HCT116 (cell line): ENCODE measurements at regions not wholly inside any gene's neighbourhood (a gene's known extent, or its start where the extent isn't known, plus 50 kb on each side); places are given as distances from the start of the nearest gene placed in this dataset.
"Not testable (repeated sequence)": the region's sequence is repeated elsewhere in the genome, so short reads cannot be mapped to it uniquely, and the experiment has no call there.

Source experiments
- ATAC-seq: fragments of 200-7000 bp; cut with Tn5 transposase; 2 replicates; pipeline ENCODE4 v1.9.1; 2020; ENCODE audit warnings: mild to moderate bottlenecking, moderate library complexity
- BruUV-seq: library from RNA; stranded (reverse); fragments of 400-500 nt; replicated peaks from 2 replicates; lab custom pipeline; 2021; lab: Mats Ljungman, UMichigan
- CTCF ChIA-PET: fragments of 300-600 bp; sonication (Branson Sonifier 250); formaldehyde crosslinking; loops from one replicate; lab custom pipeline; 2021; ENCODE audit warnings: antibody characterized with exemption; lab: Charles Lee
- POLR2A ChIA-PET: fragments of 300-600, 350-600 bp; sonication (Branson Sonifier 250); formaldehyde crosslinking; loops from one replicate; lab custom pipeline; 2021; ENCODE audit warnings: antibody characterized with exemption; lab: Charles Lee
- RAD21 ChIA-PET, 2 experiments: fragments of 300-600 bp; sonication (Branson Sonifier 250); formaldehyde crosslinking; loops; one replicate each; lab custom pipeline; 2023; ENCODE audit warnings: low total read pairs in 2 of 2; ENCODE audit not compliant: uncharacterized antibody in 2 of 2, unreplicated experiment in 2 of 2, low non-redundant PET in 1 of 2; lab: Charles Lee
- DNase-seq: peaks from one replicate; pipeline ENCODE4 v3.0.0-alpha.2; 2010; ENCODE audit warnings: low read depth, low spot score
- H2AFZ ChIP-seq: fragments of 200-600 bp; shearing (Covaris generic), sonication (generic); 2 replicates; pipeline ENCODE4 v1.6.1; 2017; ENCODE audit warnings: low read depth, mixed run types, mixed read lengths, antibody characterized with exemption, low read length; ENCODE audit not compliant: poor library complexity, severe bottlenecking
- H3K27ac ChIP-seq: 2 replicates; pipeline ENCODE4 v1.5.1; 2012; ENCODE audit warnings: low read depth, low read length
- H3K27me3 ChIP-seq: fragments of 200-600 bp; sonication (generic); 2 replicates; pipeline ENCODE4 v1.6.1; 2016; ENCODE audit warnings: mixed run types, low read length, mixed read lengths; ENCODE audit not compliant: insufficient read depth
- H3K36me3 ChIP-seq, 2 experiments: fragments of 200-500 bp in 1 of 2; fragments of 200-600 bp in 1 of 2; sonication (Bioruptor generic) in 1 of 2; sonication (generic) in 1 of 2; 2 replicates each; pipeline versions ENCODE4 v1.5.1 to v1.6.1; 2014 to 2016; ENCODE audit warnings: low read length in 2 of 2, inconsistent platforms in 1 of 2, mixed read lengths in 1 of 2, mixed run types in 1 of 2; ENCODE audit not compliant: insufficient read depth in 2 of 2, control insufficient read depth in 1 of 2
- H3K4me1 ChIP-seq, 2 experiments: fragments of 200-600 bp in 1 of 2; sonication (generic) in 1 of 2; 2 replicates each; pipeline versions ENCODE4 v1.5.1 to v1.6.1; 2012 to 2017; ENCODE audit warnings: low read length in 2 of 2, inconsistent platforms in 1 of 2, mild to moderate bottlenecking in 1 of 2, mixed read lengths in 1 of 2, mixed run types in 1 of 2, moderate library complexity in 1 of 2; ENCODE audit not compliant: insufficient read depth in 2 of 2, control insufficient read depth in 1 of 2
- H3K4me2 ChIP-seq: fragments of 200-600 bp; sonication (generic); 2 replicates; pipeline ENCODE4 v1.6.1; 2017; ENCODE audit warnings: mixed run types, low read length, mixed read lengths
- H3K4me3 ChIP-seq, 2 experiments: fragments of 200-600 bp in 1 of 2; sonication (generic) in 1 of 2; replicated peaks in 1 of 2; 2 replicates each; pipeline ENCODE4 v1.5.1; 2011 to 2016; ENCODE audit warnings: low read length in 2 of 2, control low read depth in 1 of 2, low read depth in 1 of 2, mild to moderate bottlenecking in 1 of 2, mixed read lengths in 1 of 2, mixed run types in 1 of 2
- H3K79me2 ChIP-seq: fragments of 200-600 bp; sonication (generic); 2 replicates; pipeline ENCODE4 v1.6.1; 2017; ENCODE audit warnings: mild to moderate bottlenecking, mixed run types, low read length, moderate library complexity, mixed read lengths; ENCODE audit not compliant: insufficient read depth
- H3K9ac ChIP-seq: fragments of 200-600 bp; sonication (generic); 2 replicates; pipeline ENCODE4 v1.6.1; 2016; ENCODE audit warnings: low read length, mixed read lengths
- H3K9me2 ChIP-seq: fragments of 200-600 bp; sonication (generic), shearing (Covaris generic); 2 replicates; pipeline ENCODE4 v1.6.1; 2017; ENCODE audit warnings: mixed run types, mild to moderate bottlenecking, moderate library complexity; ENCODE audit not compliant: insufficient read depth
- H3K9me3 ChIP-seq, 2 experiments: fragments of 200-500 bp in 1 of 2; fragments of 200-600 bp in 1 of 2; sonication (Bioruptor generic) in 1 of 2; sonication (generic) in 1 of 2; 2 replicates each; pipeline ENCODE4 v1.6.1; 2014 to 2017; ENCODE audit warnings: low read length in 2 of 2, mixed read lengths in 2 of 2, inconsistent platforms in 1 of 2, low read depth in 1 of 2, mild to moderate bottlenecking in 1 of 2, mixed run types in 1 of 2, moderate library complexity in 1 of 2; ENCODE audit not compliant: control insufficient read depth in 1 of 2, insufficient read depth in 1 of 2
- H4K20me1 ChIP-seq: fragments of 200-600 bp; sonication (generic), shearing (Covaris generic); 2 replicates; pipeline ENCODE4 v1.6.1; 2017; ENCODE audit warnings: mixed run types, mild to moderate bottlenecking, moderate library complexity; ENCODE audit not compliant: insufficient read depth
- EGR1 ChIP-seq: IDR thresholded peaks from 2 replicates; pipeline ENCODE4 v1.6.1; 2012; ENCODE audit warnings: low read depth
- ELF1 ChIP-seq: IDR thresholded peaks from 2 replicates; pipeline ENCODE4 v1.6.1; 2012; ENCODE audit warnings: low read depth, borderline replicate concordance
- EZH2phosphoT487 ChIP-seq: fragments of 200-600 bp; IDR thresholded peaks from 2 replicates; pipeline ENCODE4 v1.6.1; 2018; ENCODE audit warnings: antibody characterized with exemption, borderline replicate concordance
- FOSL1 ChIP-seq: IDR thresholded peaks from 2 replicates; pipeline ENCODE4 v1.6.1; 2012; ENCODE audit warnings: low read depth
- POLR2AphosphoS5 ChIP-seq: IDR thresholded peaks from 2 replicates; pipeline ENCODE4 v1.6.1; 2011; ENCODE audit warnings: mild to moderate bottlenecking, low read depth, low read length, moderate library complexity
- RAD21 ChIP-seq: IDR thresholded peaks from 2 replicates; pipeline ENCODE4 v1.6.1; 2012; ENCODE audit warnings: low read depth, mild to moderate bottlenecking
- REST ChIP-seq: IDR thresholded peaks from 2 replicates; pipeline ENCODE4 v1.6.1; 2012; ENCODE audit warnings: low read depth
- SIN3A ChIP-seq: IDR thresholded peaks from 2 replicates; pipeline ENCODE4 v1.6.1; 2012; ENCODE audit warnings: low read depth
- SP1 ChIP-seq: IDR thresholded peaks from 2 replicates; pipeline ENCODE4 v1.6.1; 2012; ENCODE audit warnings: low read depth
- SRF ChIP-seq: IDR thresholded peaks from 2 replicates; pipeline ENCODE4 v1.6.1; 2012; ENCODE audit warnings: low read depth
- intact Hi-C: fragments of 100-400 bp; cut with micrococcal nuclease; formaldehyde crosslinking; loops from 2 replicates; pipeline ENCODE4 v1.10.0; 2022

- H3K4me3 ChIP-seq, CTCF ChIA-PET, H2AFZ ChIP-seq, H3K36me3 ChIP-seq, ATAC-seq, intact Hi-C loops, H3K9me3 ChIP-seq, H3K27ac ChIP-seq, H3K4me2 ChIP-seq, H4K20me1 ChIP-seq, H3K9me2 ChIP-seq, H3K27me3 ChIP-seq, DNase-seq, BruUV-seq, POLR2A ChIA-PET, H3K4me1 ChIP-seq, RAD21 ChIA-PET, H3K79me2 ChIP-seq, H3K9ac ChIP-seq: not testable (repeated sequence)
Observed at GRCh38 chr1:232156070-232156469, 473.9 kb downstream of the SIPA1L2 start.

DNA sequence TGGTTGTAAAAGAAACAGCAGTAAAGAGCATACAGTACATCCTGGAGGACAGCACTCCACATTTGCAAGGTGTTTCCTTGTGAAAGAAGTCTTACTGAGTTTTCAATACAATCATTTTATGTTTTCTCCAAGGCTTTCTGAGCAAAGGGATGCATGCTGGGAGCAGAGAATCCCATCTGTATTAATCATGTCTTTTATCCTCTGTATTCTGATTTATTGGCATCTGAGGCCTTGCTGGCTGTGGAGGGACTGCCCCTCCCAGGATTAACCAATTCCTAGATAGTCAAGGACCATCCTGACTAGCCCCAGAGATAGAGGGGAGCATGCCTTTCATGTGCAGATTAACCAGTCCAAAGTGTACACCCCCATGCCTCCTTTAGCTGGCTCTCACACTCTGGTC is 476.3 kb downstream of the SIPA1L2 start:
- Histone ChIP-seq H3K27me3 (no peaks in the 10 kb centered on the region), H4K20me1 (no peaks in the 10 kb centered on the region), H3K36me3 (no peaks in the 10 kb centered on the region), H3K9me3 (no peaks in the 10 kb centered on the region), H3K4me3 (no peak overlapping the region), H3K4me1 (peaks cover 6 to 22% of the 10 kb centered on the region in 2 experiments; a peak in 3 of 4 replicates), H3K9ac (no peak overlapping the region), H3K4me2 (no peak overlapping the region), H2AFZ (no peak overlapping the region), H3K79me2 (no peaks in the 10 kb centered on the region), H3K9me2 (no peaks in the 10 kb centered on the region), H3K27ac (no peak overlapping the region)
- no TSS peak for BruUV-seq
- POLR2A ChIA-PET, result no interaction called here
- TF ChIP-seq RAD21 (no peak), POLR2AphosphoS5 (no peak), SIN3A (no peak), ELF1 (no peak), SRF (no peak), EGR1 (no peak), SP1 (no peak), EZH2phosphoT487 (no peak), FOSL1 (no peak), REST (no peak)
- RAD21 ChIA-PET, result no interaction called here
- DNase-seq, result no peak
- CTCF ChIA-PET, result no interaction called here
- intact Hi-C loops, result no loop called here
- no peak for ATAC-seq
